IMR-90 (cell line): ENCODE measurements at regions not wholly inside any gene's neighbourhood (a gene's known extent, or its start where the extent isn't known, plus 50 kb on each side); places are given as distances from the start of the nearest gene placed in this dataset.

Experiments used
- BHLHE40 ChIP-seq: fragments of 150-350 bp; IDR thresholded peaks from 2 replicates; pipeline ENCODE4 v1.6.1; 2016; ENCODE audit warnings: mild to moderate bottlenecking, low read depth, low read length
- CEBPB ChIP-seq: IDR thresholded peaks from 2 replicates; pipeline ENCODE4 v1.6.1; 2012; ENCODE audit warnings: low read depth, low read length, improper control_type of control experiment
- CHD1 ChIP-seq: IDR thresholded peaks from 2 replicates; pipeline ENCODE4 v1.6.1; 2012; ENCODE audit warnings: low read depth, low read length, improper control_type of control experiment
- CTCF ChIP-seq: conservative IDR thresholded peaks from 2 replicates; pipeline ENCODE4 v1.5.1; 2012; ENCODE audit warnings: mild to moderate bottlenecking, low read depth, low read length, improper control_type of control experiment
- ELK1 ChIP-seq: fragments of 150-350 bp; IDR thresholded peaks from 2 replicates; pipeline ENCODE4 v1.6.1; 2016; ENCODE audit warnings: low read depth, mild to moderate bottlenecking, low read length, moderate library complexity, borderline replicate concordance
- MAFK ChIP-seq: IDR thresholded peaks from 2 replicates; pipeline ENCODE4 v1.6.1; 2012; ENCODE audit warnings: low read depth, low read length, improper control_type of control experiment
- MXI1 ChIP-seq: IDR thresholded peaks from 2 replicates; pipeline ENCODE4 v1.6.1; 2012; ENCODE audit warnings: low read depth, mild to moderate bottlenecking, low read length, moderate library complexity, borderline replicate concordance
- NFE2L2 ChIP-seq: fragments of 150-350 bp; IDR thresholded peaks from 2 replicates; pipeline ENCODE4 v1.6.1; 2016; ENCODE audit warnings: low read depth, mild to moderate bottlenecking, low read length
- POLR2A ChIP-seq: IDR thresholded peaks from 2 replicates; pipeline ENCODE4 v1.6.1; 2012; ENCODE audit warnings: mild to moderate bottlenecking, low read depth, low read length
- RAD21 ChIP-seq: IDR thresholded peaks from 2 replicates; pipeline ENCODE4 v1.6.1; 2012; ENCODE audit warnings: low read length, improper control_type of control experiment
- RCOR1 ChIP-seq: IDR thresholded peaks from 2 replicates; pipeline ENCODE4 v1.6.1; 2012; ENCODE audit warnings: mild to moderate bottlenecking, low read length, improper control_type of control experiment; ENCODE audit not compliant: insufficient replicate concordance
- RFX5 ChIP-seq: IDR thresholded peaks from 2 replicates; pipeline ENCODE4 v1.8.0; 2012; ENCODE audit warnings: low read depth, mild to moderate bottlenecking, low read length, moderate library complexity
- SMC3 ChIP-seq: fragments of 150-350 bp; IDR thresholded peaks from 2 replicates; pipeline ENCODE4 v1.6.1; 2016; ENCODE audit warnings: low read depth, mild to moderate bottlenecking, antibody characterized with exemption, low read length, moderate library complexity
- TF ChIP-seq, protein P1 (sequence below): fragments of 150-350 bp; IDR thresholded peaks from 2 replicates; pipeline ENCODE4 v1.6.1; 2017; ENCODE audit warnings: mild to moderate bottlenecking, antibody characterized with exemption, low read length, low read depth

GRCh38 chr14:83019744-83020414 is 1486.2 kb upstream of the SEL1L start:
- TF ChIP-seq RCOR1 = no peak
- no peak for TF ChIP-seq CTCF
- TF ChIP-seq POLR2A = no peak
- TF ChIP-seq MAFK = no peak
- TF ChIP-seq RAD21 = no peak
- TF ChIP-seq CEBPB = no peak
- no peak for TF ChIP-seq MXI1
- TF ChIP-seq, protein P1, sequence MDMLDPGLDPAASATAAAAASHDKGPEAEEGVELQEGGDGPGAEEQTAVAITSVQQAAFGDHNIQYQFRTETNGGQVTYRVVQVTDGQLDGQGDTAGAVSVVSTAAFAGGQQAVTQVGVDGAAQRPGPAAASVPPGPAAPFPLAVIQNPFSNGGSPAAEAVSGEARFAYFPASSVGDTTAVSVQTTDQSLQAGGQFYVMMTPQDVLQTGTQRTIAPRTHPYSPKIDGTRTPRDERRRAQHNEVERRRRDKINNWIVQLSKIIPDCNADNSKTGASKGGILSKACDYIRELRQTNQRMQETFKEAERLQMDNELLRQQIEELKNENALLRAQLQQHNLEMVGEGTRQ = no peak
- no peak for TF ChIP-seq SMC3
- TF ChIP-seq RFX5 = no peak
- no peak for TF ChIP-seq BHLHE40
- TF ChIP-seq ELK1 = no peak
- no peak for TF ChIP-seq CHD1
- no peak for TF ChIP-seq NFE2L2
